ENCODE measurements at regions not wholly inside any gene's neighbourhood (a gene's known extent, or its start where the extent isn't known, plus 50 kb on each side); places are given as distances from the start of the nearest gene placed in this dataset.

DNA sequence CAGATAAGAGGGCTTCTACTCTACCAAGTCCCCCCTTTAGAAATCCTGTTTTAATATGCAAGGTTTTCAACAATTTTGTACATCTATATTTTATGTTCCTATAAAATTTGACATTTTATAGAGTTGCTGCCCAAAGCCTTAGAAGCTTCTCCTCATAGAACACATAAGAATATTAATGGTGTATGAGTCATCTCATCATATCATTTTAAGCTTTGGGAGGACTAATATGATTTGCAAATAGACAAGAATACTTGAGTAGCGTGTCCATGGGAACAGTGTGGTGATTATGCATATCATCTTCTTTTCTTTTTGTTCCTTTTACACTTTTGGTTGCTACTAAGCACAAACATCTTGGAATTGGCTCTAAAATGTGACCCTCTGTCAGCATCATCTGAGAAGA lies 56.7 kb upstream of the HUWE1 start:
- TF ChIP-seq POLR2A (IDR thresholded peaks at IDR 0.05): no peak
- TF ChIP-seq, protein P1, sequence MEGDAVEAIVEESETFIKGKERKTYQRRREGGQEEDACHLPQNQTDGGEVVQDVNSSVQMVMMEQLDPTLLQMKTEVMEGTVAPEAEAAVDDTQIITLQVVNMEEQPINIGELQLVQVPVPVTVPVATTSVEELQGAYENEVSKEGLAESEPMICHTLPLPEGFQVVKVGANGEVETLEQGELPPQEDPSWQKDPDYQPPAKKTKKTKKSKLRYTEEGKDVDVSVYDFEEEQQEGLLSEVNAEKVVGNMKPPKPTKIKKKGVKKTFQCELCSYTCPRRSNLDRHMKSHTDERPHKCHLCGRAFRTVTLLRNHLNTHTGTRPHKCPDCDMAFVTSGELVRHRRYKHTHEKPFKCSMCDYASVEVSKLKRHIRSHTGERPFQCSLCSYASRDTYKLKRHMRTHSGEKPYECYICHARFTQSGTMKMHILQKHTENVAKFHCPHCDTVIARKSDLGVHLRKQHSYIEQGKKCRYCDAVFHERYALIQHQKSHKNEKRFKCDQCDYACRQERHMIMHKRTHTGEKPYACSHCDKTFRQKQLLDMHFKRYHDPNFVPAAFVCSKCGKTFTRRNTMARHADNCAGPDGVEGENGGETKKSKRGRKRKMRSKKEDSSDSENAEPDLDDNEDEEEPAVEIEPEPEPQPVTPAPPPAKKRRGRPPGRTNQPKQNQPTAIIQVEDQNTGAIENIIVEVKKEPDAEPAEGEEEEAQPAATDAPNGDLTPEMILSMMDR (IDR thresholded peaks at IDR 0.05): no peak
